GM21737 (cell line): ENCODE measurements at regions not wholly inside any gene's neighbourhood (a gene's known extent, or its start where the extent isn't known, plus 50 kb on each side); places are given as distances from the start of the nearest gene placed in this dataset.
"Not testable (repeated sequence)": the region's sequence is repeated elsewhere in the genome, so short reads cannot be mapped to it uniquely, and the experiment has no call there.

Source experiments
- ATAC-seq: cut with Tn5 transposase; IDR thresholded peaks from one replicate; pipeline ENCODE4 v1.9.1; 2021; ENCODE audit warnings: mild to moderate bottlenecking, moderate library complexity; ENCODE audit not compliant: unreplicated experiment

- ATAC-seq = no peak
Observed at GRCh38 chr4:97300561-97300960, 842.7 kb downstream of the STPG2 start.

DNA sequence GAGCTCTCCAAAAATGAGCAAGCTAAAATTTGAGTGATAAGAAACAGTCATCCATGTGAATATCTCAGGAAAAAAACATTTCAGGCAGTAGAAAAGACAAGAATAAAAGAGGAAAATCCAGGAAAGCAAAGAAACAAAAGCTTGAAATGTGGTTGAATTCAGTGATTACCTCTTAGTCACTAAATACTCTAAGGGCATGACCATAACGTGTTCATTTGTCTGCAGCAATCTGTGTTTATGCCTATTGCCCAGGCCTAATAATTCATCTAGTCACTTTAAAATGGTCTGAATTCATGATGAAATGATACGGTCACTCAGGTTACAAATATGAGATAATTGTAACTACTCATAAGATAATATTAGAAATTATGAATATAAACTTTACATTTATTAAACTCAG, 837.9 kb downstream of the STPG2 start:
- no peak for ATAC-seq

DNA sequence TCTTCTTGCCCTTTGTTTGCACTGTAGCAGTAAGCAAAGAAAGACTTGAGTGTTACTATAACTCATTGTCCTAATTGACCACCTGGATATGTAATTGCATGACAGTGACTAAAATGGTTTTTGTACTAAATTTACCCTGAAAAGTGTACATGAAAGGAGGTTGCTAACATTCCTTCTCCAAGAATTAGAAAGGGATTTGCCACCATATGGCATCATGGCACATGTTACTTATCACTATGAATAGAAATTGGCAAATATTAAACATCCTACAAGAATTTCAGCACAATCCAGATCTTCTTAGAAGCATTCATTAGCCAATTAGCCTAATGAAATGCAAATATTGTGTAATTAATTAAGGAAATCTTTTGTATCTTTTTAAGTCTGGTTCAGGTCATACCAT, 834.2 kb downstream of the STPG2 start:
- no peak for ATAC-seq

GRCh38 chr4:97317201-97317600, 826.1 kb downstream of the STPG2 start:
- ATAC-seq = no peak

GRCh38 chr4:97317671-97318070, 825.6 kb downstream of the STPG2 start:
- no peak for ATAC-seq

DNA sequence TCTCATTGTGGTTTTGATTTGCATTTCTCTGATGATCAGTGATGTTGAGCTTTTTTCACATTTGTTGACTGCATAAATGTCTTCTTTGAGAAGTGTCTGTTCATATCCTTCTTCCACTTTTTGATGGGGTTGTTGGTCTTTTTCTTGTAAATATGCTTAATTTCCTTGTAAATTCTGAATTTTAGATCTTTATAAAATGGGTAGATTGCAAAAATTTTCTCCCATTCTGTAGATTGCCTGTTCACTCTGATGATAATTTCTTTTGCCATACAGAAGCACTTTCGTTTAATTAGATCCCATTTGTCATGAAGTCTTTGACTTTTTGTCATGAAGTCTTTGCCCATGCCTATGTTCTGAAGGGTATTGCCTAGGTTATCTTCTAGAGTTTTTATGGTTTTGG, 817.5 kb downstream of the STPG2 start:
- ATAC-seq = not testable (repeated sequence)

DNA sequence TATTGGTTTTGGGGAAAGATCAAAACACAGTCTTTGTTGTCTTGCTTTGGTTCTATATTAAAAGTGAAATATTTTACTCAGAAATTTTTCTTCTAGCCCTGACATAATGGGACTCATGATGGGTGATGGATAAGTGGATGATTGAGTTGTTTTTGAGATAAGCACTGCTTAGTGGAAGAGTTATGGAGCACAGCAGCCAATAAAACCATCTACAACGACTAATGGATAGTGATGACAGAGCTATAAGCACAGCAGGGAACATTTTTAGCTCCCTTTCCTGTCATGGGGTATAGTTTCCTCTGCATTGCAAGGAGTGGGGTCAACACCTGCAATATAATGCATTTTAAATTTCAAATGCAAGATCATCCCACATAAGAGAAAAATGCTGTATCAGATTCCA, 812.4 kb downstream of the STPG2 start:
- no peak for ATAC-seq

- no peak for ATAC-seq
Observed at GRCh38 chr4:97334348-97334747, 808.9 kb downstream of the STPG2 start.

- no peak for ATAC-seq
Observed at GRCh38 chr4:97349468-97350186, 793.6 kb downstream of the STPG2 start.

DNA sequence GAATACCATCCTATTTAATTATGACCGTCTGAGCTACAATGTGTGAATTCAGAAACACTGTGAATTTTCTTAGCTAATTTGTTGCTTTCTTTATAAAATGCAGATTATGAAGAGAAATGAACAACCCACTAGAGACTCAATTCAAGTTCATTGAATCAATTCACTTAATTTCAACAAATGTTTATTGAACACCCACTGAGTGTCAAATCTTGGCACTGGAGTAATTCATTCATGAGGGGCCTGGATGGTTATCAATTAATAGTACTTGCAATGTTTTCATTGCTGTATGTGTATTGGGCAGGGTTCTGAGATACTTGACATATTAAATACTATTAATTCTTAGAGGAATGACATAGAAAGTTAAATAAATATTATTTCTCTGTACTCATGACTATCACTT, 789.4 kb downstream of the STPG2 start:
- ATAC-seq = no peak

GRCh38 chr4:97359826-97360225, 783.5 kb downstream of the STPG2 start:
- ATAC-seq = no peak

DNA sequence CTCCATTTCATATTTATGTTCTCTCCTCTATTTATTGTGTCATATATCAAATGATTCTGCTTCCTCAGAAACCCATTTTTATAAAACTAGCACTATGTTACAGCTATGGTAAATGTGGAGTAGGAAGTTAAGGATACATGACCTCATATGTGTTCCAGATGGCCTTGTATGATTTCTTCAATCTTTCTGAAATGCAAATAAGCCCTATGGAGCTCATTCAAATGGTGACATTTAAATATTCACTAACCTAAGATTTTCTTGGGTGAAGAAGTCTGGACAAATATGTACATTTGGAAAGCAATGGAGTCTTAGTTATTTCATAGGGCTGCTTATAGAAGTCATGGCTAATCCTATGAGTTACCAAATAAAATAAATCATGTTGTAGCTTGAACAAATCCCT, 782.5 kb downstream of the STPG2 start:
- ATAC-seq = no peak

DNA sequence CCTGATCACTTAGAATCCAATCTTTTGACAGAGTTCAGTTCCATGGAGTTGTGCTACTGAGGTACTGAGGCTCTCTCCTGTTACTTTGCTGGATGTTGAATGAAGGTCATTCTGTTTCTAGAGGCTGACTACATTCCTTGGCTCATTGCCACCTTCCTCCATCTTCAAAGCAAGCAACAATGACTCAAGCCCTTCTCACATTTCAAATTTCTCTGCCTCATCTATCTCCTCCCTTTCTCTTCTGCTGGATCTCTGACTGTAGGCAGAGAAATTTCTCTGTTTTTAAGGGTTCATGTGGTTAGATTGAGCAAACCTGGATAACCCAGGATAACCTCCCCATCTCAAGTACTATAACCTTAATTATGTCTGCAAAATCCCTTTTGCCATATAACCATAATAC, 775.4 kb downstream of the STPG2 start:
- ATAC-seq = no peak

- ATAC-seq = no peak
Observed at GRCh38 chr4:97370568-97370967, 772.7 kb downstream of the STPG2 start.

GRCh38 chr4:97374526-97374925, 768.8 kb downstream of the STPG2 start:
- no peak for ATAC-seq

DNA sequence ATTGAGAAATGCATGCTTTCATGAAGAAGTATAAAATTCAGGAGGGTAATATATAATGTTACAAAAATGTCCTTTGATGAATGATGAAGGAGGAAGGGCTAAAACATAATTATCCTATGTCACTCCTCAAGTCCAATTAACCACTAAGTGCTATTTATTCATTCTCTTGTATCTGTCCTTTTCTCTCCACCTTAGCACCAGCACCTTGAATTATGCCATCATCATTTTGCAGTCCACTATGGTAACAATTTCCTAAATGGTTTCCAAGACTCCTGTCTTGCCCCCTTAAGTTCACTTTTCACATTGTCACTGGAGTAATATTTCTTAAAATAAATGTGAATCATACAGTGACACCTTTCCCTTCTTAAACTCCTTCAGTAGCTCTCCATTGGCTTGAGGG, 756.3 kb downstream of the STPG2 start:
- no peak for ATAC-seq

DNA sequence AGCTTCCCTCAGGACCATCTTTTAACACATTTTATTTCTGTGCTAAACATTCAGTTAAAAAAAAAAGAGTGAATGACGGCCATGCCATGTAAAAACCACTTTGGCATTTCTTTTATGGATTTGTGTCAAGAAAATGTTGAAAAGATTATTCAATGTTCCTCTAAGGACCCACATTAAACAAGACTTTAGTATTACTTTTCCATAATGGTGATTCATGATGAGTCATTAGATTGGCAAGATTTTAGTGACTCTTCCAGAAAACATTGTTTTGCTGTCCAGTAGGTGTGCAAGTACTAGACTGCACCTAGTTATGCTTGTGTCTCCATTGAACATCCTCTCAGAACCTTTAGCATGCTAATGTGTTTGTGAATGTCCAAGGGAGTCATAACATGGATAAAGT, 748.6 kb downstream of the STPG2 start:
- no peak for ATAC-seq

DNA sequence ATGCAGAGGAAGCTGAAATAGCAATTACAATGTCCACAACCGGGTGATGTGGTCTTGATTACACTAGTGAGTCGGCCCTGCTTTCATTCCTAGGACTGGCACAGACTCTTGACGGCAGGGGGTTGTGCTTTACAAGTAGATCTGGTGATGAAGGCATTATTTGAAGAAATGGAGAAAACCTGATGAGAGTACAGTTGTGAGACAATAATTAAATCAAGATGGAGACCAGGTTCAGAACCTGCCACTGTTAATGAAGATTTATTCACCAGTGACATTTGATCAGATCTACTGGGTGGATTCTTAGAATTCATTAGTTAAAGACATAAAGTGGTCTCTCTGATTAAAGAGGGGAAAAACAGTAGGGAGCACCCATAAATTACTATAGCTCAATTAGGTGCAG, 747.2 kb downstream of the STPG2 start:
- ATAC-seq = no peak

DNA sequence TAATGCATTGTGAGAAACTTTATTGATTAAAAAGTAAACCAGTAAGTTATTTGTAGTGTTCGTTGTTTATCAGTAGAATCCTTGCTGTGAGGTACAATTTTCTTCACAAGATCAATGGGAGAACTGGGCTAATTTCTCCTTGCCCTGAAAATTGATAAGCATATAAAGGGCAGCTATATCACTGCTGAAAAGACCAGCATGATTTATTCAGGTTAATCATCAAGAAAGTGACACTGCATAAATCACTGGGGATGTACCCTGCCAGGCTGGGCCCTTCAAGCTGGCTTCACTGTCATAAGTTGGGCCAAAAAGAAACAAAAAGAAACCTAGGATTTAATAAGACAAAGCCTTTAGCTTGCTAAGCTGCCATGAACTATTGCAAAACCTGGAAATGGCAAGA, 746.7 kb downstream of the STPG2 start:
- no peak for ATAC-seq

DNA sequence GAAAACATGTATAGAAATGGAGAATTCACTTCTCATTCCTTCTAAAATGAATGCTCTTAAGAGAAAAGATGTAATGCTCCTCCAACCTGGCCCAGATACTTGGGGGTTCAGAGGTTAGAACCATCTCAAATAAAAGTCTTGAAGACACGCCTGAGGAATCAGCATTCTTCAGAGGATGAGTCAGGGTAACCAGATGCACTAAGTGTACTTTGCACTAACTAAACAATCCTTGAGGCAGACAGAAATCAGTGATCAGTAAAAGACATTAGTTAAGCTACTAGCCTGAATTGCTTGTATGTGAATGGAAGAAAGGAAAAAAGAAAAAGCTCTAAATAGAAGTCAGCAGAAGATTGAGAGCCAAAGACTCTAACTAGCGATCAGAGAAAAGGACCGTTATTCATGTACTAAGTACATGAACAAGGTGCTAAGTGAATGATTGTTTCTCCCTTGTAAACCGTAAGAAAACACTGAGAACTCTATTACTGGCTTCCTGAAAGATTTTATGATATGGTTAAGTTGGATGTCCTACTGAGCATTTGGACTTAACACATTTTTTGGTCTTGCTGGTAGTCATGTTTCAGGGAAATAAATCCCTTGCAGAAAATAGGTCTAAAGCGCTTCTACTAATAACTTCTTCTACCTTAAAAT, 738.3 kb downstream of the STPG2 start:
- ATAC-seq = no peak

DNA sequence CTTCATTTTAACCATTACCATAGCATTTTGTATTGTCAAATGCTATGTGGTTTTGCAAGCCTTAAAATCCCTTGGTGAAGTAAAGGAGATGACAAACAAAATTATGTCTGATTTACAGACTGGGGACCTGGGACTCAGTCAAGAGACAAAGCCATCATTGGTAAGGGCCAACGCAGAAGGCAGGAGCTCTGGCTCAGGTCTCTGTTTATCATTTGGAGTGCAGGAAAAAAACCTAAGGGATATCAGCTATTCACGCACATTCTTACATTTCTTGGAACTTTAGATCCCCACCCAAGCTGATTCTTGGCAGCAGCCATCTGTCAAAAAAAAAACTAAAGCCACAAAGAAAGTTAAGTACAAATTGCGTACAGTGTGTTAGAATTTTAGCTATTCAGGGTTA, 731.9 kb downstream of the STPG2 start:
- no peak for ATAC-seq

DNA sequence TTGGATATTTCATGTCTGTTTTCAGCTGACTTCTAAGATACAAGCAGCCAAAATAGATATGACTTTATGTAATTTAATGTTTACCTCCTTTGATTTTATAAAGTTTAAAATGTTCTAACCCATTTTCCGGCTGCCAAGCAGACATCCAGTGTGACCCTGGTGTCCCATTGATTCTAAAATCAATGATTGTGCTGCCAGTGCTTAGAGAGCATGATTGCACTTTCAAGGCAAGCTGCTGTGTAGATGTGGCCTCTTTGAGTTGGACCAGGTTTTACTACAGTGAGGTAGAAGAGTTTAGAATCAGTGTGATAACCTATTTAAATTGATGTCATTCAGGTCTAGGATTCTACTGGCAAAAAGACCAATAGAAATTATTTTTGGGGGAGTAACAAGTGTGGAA, 730.9 kb downstream of the STPG2 start:
- no peak for ATAC-seq

DNA sequence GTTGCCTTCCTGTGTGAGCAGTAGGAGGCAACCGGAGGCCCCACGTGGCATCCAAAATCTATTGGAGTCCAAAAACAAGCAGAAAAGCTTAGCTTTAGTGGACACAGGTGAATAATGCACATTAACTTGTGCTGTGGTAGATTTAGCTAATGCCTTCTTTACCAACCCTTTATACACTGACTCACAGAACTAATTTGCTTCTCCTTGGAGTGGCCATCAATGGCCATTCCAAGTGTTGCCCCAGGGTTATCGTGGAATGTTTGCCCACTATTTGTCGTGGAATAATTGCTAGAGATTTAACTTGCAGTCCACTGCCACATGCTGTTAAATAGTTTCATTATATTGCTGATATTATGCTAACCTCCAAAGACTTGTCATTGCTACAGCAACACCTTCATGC, 729.1 kb downstream of the STPG2 start:
- ATAC-seq = no peak
